Suprapubic skin (tissue), 3 donors: ENCODE measurements at regions not wholly inside any gene's neighbourhood (a gene's known extent, or its start where the extent isn't known, plus 50 kb on each side); places are given as distances from the start of the nearest gene placed in this dataset.
"Not testable (repeated sequence)": the region's sequence is repeated elsewhere in the genome, so short reads cannot be mapped to it uniquely, and the experiment has no call there.

Experiments
- EP300 ChIP-seq: sonication (generic); formaldehyde crosslinking; IDR thresholded peaks from one replicate; pipeline ENCODE4 v1.6.1; 2017; ENCODE audit warnings: antibody characterized with exemption
- POLR2A ChIP-seq, 2 donors: fragments of 450-650 bp; IDR thresholded peaks; one replicate each; pipeline ENCODE4 v1.6.1; 2017; ENCODE audit warnings: antibody characterized with exemption in 2 of 2, mild to moderate bottlenecking in 2 of 2, moderate library complexity in 2 of 2
- TF ChIP-seq, protein P1 (sequence below), 2 donors: fragments of 200-600 bp in 1 of 2; fragments of 450-650 bp in 1 of 2; sonication (generic) in 1 of 2; IDR thresholded peaks; one replicate each; pipeline ENCODE4 v1.5.1; 2016 to 2019; ENCODE audit warnings: antibody characterized with exemption in 2 of 2, mild to moderate bottlenecking in 1 of 2, moderate library complexity in 1 of 2

DNA sequence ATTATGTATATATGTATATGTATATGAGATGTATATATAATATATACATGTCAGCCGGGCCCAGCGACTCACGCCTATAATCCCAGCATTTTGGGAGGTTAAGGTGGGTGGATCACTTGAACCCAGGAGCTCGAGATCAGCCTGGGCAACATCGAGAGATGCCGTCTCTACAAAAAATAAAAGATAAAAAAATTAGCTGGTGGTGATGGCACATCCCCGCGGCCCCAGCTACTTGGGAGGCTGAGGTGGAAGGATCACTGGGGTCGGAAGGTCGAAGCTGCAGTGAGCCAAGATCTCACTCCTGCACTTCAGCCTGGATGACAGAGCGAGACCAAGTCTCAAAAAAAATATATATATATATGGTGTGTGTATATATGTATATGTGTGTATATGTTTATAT lies 4750.3 kb upstream of the OR11H1 start:
- TF ChIP-seq, protein P1, sequence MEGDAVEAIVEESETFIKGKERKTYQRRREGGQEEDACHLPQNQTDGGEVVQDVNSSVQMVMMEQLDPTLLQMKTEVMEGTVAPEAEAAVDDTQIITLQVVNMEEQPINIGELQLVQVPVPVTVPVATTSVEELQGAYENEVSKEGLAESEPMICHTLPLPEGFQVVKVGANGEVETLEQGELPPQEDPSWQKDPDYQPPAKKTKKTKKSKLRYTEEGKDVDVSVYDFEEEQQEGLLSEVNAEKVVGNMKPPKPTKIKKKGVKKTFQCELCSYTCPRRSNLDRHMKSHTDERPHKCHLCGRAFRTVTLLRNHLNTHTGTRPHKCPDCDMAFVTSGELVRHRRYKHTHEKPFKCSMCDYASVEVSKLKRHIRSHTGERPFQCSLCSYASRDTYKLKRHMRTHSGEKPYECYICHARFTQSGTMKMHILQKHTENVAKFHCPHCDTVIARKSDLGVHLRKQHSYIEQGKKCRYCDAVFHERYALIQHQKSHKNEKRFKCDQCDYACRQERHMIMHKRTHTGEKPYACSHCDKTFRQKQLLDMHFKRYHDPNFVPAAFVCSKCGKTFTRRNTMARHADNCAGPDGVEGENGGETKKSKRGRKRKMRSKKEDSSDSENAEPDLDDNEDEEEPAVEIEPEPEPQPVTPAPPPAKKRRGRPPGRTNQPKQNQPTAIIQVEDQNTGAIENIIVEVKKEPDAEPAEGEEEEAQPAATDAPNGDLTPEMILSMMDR (IDR thresholded peaks at IDR 0.05) = not testable (repeated sequence)
- not testable (repeated sequence) for TF ChIP-seq EP300; POLR2A (IDR thresholded peaks at IDR 0.05)
